Cardiac fibroblast (primary cell): ENCODE measurements at regions not wholly inside any gene's neighbourhood (a gene's known extent, or its start where the extent isn't known, plus 50 kb on each side); places are given as distances from the start of the nearest gene placed in this dataset.

ENCODE experiments used
- DNase-seq, 2 donors: peaks; one replicate each; pipeline versions ENCODE4 v3.0.0 to v3.0.0-alpha.2; 2010; ENCODE audit warnings: low read depth in 2 of 2
- H3K4me3 ChIP-seq, 2 donors: replicated peaks in 1 of 2; 1 replicate in 1 of 2; 2 replicates in 1 of 2; pipeline ENCODE4 v1.5.1; 2011; ENCODE audit warnings: low read depth in 2 of 2, low read length in 2 of 2, mild to moderate bottlenecking in 2 of 2, moderate library complexity in 1 of 2
- TF ChIP-seq, protein P1 (sequence below): IDR thresholded peaks from one replicate; pipeline ENCODE4 v1.5.1; 2011; ENCODE audit warnings: low read depth, mild to moderate bottlenecking, low read length, inconsistent platforms

DNA sequence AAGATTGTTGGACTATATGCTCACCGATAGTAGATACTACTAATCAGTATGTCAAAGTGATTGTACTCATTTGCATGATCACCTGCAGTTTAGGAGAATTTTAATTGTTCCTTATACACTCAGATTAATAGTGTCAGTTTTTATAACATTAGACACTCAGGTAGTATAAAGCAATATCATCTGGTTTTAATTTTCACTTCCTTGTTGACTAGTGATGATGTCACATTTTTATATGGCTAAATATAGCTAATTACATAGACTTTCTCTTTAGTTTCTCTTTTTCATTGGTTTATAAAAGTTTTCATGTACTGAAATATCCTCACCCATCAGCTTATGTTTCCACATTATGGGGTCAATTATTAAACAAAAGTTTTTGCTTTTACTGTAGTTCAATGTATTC lies 1332.4 kb upstream of the ADGRL2 start:
- H3K4me3 ChIP-seq, result no peak overlapping the region
- TF ChIP-seq, protein P1, sequence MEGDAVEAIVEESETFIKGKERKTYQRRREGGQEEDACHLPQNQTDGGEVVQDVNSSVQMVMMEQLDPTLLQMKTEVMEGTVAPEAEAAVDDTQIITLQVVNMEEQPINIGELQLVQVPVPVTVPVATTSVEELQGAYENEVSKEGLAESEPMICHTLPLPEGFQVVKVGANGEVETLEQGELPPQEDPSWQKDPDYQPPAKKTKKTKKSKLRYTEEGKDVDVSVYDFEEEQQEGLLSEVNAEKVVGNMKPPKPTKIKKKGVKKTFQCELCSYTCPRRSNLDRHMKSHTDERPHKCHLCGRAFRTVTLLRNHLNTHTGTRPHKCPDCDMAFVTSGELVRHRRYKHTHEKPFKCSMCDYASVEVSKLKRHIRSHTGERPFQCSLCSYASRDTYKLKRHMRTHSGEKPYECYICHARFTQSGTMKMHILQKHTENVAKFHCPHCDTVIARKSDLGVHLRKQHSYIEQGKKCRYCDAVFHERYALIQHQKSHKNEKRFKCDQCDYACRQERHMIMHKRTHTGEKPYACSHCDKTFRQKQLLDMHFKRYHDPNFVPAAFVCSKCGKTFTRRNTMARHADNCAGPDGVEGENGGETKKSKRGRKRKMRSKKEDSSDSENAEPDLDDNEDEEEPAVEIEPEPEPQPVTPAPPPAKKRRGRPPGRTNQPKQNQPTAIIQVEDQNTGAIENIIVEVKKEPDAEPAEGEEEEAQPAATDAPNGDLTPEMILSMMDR, result no peak
- DNase-seq, result no peak

DNA sequence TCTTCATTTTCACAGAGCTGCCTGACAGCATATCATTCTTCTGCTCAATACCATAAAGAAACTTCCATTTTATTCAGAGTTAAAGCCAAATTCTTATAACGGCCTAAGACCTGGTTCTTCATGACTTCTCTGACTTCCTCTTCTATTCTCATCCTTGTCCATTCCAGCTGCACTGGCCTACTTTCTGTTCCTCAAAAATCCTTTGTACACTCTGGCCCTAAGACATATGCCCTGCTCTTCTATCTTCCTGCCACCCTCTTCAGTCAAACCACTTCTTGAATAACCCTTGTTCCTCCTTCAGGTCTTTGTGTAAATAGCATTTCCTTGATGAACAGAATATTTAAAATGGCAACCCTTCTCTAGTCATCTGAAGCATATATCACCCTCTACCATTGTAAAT lies 1338.7 kb upstream of the ADGRL2 start:
- no peak for DNase-seq

DNA sequence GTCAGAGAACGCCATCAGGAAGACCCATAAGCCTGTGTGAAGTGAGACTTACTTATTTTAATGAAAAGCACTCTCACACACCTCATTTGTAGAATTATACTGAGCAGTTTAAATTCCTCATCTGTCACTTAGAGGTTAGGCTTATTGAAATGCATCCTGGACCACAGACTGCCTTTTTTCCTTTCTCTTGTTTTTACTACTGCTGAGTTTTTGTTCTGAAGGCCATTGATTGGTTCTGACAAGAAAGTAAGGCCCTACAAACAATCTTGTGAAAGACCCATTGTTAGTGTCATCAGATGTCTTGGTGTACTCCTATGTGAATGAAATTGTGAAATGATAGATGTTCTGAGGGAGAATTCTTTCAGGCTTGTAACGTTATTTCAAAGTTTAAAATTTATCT lies 1343.3 kb upstream of the ADGRL2 start:
- H3K4me3 ChIP-seq, result no peak overlapping the region
- TF ChIP-seq, protein P1, result no peak
- DNase-seq, result peak in 1 of 2 donors; percentile 17

More for the DNA sequence above, 1338.7 kb upstream of the ADGRL2 start:
- no peak overlapping the region for H3K4me3 ChIP-seq
- TF ChIP-seq, protein P1, result no peak

DNA sequence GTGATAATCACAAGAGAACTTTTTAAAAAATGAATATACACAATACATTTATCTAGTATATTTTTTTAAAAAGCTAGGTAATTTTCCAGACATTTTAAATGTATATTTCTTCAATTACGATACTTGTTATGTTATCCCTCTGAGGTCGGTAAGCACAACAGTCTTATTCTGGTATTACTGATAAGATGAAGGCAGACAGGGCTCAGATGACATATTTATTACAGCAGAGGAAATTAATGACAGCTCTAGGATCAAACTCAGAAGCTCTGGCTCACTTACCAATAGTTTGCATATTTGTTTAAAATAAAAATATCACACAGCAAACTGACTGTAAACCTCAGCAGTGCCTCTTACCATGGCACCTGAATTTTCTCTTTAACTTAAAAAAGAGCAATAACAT lies 1347.0 kb upstream of the ADGRL2 start:
- no peak overlapping the region for H3K4me3 ChIP-seq
- DNase-seq, result no peak
- TF ChIP-seq, protein P1, result no peak

DNA sequence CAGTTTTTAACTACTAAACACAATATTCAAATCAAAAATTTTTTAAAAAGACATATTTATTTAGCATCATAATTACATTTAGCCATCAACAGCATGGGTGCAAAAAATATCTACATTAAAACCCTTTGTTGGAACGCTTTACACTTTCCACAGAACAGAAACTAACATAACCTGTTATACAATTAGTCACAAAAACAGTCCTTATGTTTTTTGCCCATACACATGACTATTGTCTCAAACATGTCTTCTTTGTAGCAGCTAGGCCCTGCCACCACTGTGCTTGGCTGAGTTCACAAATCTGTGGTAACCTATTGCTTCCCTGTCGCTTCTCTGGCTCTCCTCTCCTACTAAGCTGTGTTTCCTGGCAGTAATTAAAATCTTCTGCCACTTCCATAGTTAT lies 1350.0 kb upstream of the ADGRL2 start:
- DNase-seq, result no peak
- H3K4me3 ChIP-seq, result no peak overlapping the region
- TF ChIP-seq, protein P1, result no peak

DNA sequence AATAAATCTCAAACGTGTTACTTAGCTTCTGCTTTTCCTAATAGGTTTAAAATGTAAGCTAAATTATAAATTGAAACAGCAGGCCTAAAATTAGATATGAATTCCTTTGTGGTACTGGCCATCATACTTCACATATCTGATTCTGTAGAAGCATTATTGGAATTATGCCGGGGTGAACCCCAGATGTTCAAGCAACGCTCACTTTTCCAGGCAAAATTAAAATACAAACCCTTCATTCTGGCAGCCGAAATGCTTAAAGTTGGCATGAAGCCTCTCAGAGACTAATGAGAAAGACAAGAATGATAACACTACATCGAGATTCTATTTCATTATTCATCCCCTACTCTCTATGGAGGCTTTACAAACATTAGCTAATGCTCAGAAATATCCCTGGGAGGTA lies 1352.7 kb upstream of the ADGRL2 start:
- TF ChIP-seq, protein P1, result no peak
- DNase-seq, result peak in 1 of 2 donors; percentile 19
- no peak overlapping the region for H3K4me3 ChIP-seq

DNA sequence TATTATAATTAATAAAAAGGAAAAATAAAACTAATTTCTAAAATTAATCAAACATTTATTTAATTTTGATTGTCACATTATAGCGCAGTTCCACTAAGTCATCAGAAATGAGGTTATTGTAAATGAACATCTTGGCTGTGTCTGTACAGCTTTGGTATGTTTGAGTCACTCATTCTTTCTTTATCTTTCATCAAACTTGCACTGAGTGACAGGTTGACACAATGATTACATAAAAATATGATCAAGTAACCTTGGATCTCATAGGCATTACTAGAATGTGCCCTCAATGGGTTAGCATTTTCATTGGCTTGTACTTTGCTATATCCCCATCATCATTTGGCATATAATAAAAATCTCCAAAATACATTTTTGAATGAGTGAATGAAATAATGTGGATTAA lies 1353.2 kb upstream of the ADGRL2 start:
- TF ChIP-seq, protein P1, result no peak
- no peak overlapping the region for H3K4me3 ChIP-seq
- DNase-seq, result no peak
